ENCODE measurements at regions not wholly inside any gene's neighbourhood (a gene's known extent, or its start where the extent isn't known, plus 50 kb on each side); places are given as distances from the start of the nearest gene placed in this dataset.

GRCh38 chr17:63099425-63099824 lies 133.4 kb downstream of the TANC2 start:
- H3K4me3 ChIP-seq (ENCODE audit: low read depth, low read length), result no peak overlapping the region
- in situ Hi-C loops (cut with HindIII; ENCODE audit: low sequenced_read_pairs), result no loop called here
- DNase-seq (ENCODE audit: low read depth, low spot score), result no peak
- no peak for TF ChIP-seq CTCF (IDR thresholded peaks at IDR 0.05; ENCODE audit: low read depth, low read length)

GRCh38 chr17:63102034-63102433 lies 136.0 kb downstream of the TANC2 start:
- no peak for TF ChIP-seq CTCF (IDR thresholded peaks at IDR 0.05; ENCODE audit: low read depth, low read length)
- H3K4me3 ChIP-seq (ENCODE audit: low read depth, low read length), result no peak overlapping the region
- no peak for DNase-seq (ENCODE audit: low read depth, low spot score)
- in situ Hi-C loops (cut with HindIII; ENCODE audit: low sequenced_read_pairs), result no loop called here

- H3K4me3 ChIP-seq (ENCODE audit: low read depth, low read length), result no peak overlapping the region
- in situ Hi-C loops (cut with HindIII; ENCODE audit: low sequenced_read_pairs), result no loop called here
- TF ChIP-seq CTCF (IDR thresholded peaks at IDR 0.05; ENCODE audit: low read depth, low read length), result no peak
- DNase-seq (ENCODE audit: low read depth, low spot score), result no peak
Measured at GRCh38 chr17:63106050-63106449, 140.0 kb downstream of the TANC2 start.

GRCh38 chr17:63109661-63110060 lies 143.6 kb downstream of the TANC2 start:
- no peak overlapping the region for H3K4me3 ChIP-seq (ENCODE audit: low read depth, low read length)
- TF ChIP-seq CTCF (IDR thresholded peaks at IDR 0.05; ENCODE audit: low read depth, low read length), result no peak
- in situ Hi-C loops (cut with HindIII; ENCODE audit: low sequenced_read_pairs), result no loop called here
- no peak for DNase-seq (ENCODE audit: low read depth, low spot score)

- DNase-seq (ENCODE audit: low read depth, low spot score), result no peak
- H3K4me3 ChIP-seq (ENCODE audit: low read depth, low read length), result no peak overlapping the region
- in situ Hi-C loops (cut with HindIII; ENCODE audit: low sequenced_read_pairs), result no loop called here
- TF ChIP-seq CTCF (IDR thresholded peaks at IDR 0.05; ENCODE audit: low read depth, low read length), result no peak
Measured at GRCh38 chr17:63113167-63113566, 147.1 kb downstream of the TANC2 start.

GRCh38 chr17:63116228-63116627 lies 150.2 kb downstream of the TANC2 start:
- in situ Hi-C loops (cut with HindIII; ENCODE audit: low sequenced_read_pairs), result no loop called here
- TF ChIP-seq CTCF (IDR thresholded peaks at IDR 0.05; ENCODE audit: low read depth, low read length), result no peak
- no peak overlapping the region for H3K4me3 ChIP-seq (ENCODE audit: low read depth, low read length)
- no peak for DNase-seq (ENCODE audit: low read depth, low spot score)

Data from astrocyte of the spinal cord (primary cell).